NCI-H1436 treated with DMSO at 0.1 percent for 48 hours (cell line): ENCODE measurements at regions not wholly inside any gene's neighbourhood (a gene's known extent, or its start where the extent isn't known, plus 50 kb on each side); places are given as distances from the start of the nearest gene placed in this dataset.

Experiments
- DNase-seq: peaks from one replicate; lab custom pipeline; 2025; lab: John Stamatoyannopoulos, UW

- DNase-seq = no peak
Measured at GRCh38 chr9:108156270-108156998, 666.9 kb upstream of the KLF4 start.

- DNase-seq = no peak
Measured at GRCh38 chr9:108153416-108153815, 663.8 kb upstream of the KLF4 start.

- DNase-seq = no peak
Measured at GRCh38 chr9:108150736-108151586, 661.4 kb upstream of the KLF4 start.

- DNase-seq = no peak
Measured at GRCh38 chr9:108149326-108149725, 659.8 kb upstream of the KLF4 start.

- DNase-seq = no peak
Measured at GRCh38 chr9:108142504-108143201, 653.1 kb upstream of the KLF4 start.

- no peak for DNase-seq
Measured at GRCh38 chr9:108142142-108142503, 652.6 kb upstream of the KLF4 start.

GRCh38 chr9:108139900-108140299, 650.3 kb upstream of the KLF4 start:
- DNase-seq = no peak

GRCh38 chr9:108138516-108138915, 648.9 kb upstream of the KLF4 start:
- no peak for DNase-seq

GRCh38 chr9:108136656-108137055, 647.1 kb upstream of the KLF4 start:
- no peak for DNase-seq

- no peak for DNase-seq
Measured at GRCh38 chr9:108134486-108135128, 645.0 kb upstream of the KLF4 start.

GRCh38 chr9:108133680-108134079, 644.1 kb upstream of the KLF4 start:
- DNase-seq = no peak

GRCh38 chr9:108133101-108133500, 643.5 kb upstream of the KLF4 start:
- no peak for DNase-seq

GRCh38 chr9:108130905-108131304, 641.3 kb upstream of the KLF4 start:
- DNase-seq = no peak

GRCh38 chr9:108125625-108126024, 636.1 kb upstream of the KLF4 start:
- no peak for DNase-seq

- no peak for DNase-seq
Measured at GRCh38 chr9:108119530-108120113, 630.1 kb upstream of the KLF4 start.

GRCh38 chr9:108117795-108118194, 628.2 kb upstream of the KLF4 start:
- no peak for DNase-seq

GRCh38 chr9:108117306-108117705, 627.7 kb upstream of the KLF4 start:
- DNase-seq = no peak

- no peak for DNase-seq
Measured at GRCh38 chr9:108113596-108113995, 624.0 kb upstream of the KLF4 start.

GRCh38 chr9:108109927-108110690, 620.5 kb upstream of the KLF4 start:
- no peak for DNase-seq

- DNase-seq = no peak
Measured at GRCh38 chr9:108108852-108109448, 619.4 kb upstream of the KLF4 start.
